ENCODE measurements at regions not wholly inside any gene's neighbourhood (a gene's known extent, or its start where the extent isn't known, plus 50 kb on each side); places are given as distances from the start of the nearest gene placed in this dataset.
"Not testable (repeated sequence)": the region's sequence is repeated elsewhere in the genome, so short reads cannot be mapped to it uniquely, and the experiment has no call there.

GRCh38 chr6:105853979-105854378, 232.2 kb upstream of the PRDM1 start:
- not testable (repeated sequence) for TF ChIP-seq CTCF, EZH2, EZH2phosphoT487 (IDR thresholded peaks at IDR 0.05)

Measured in neural progenitor cell (in vitro differentiated cells).